ENCODE measurements at regions not wholly inside any gene's neighbourhood (a gene's known extent, or its start where the extent isn't known, plus 50 kb on each side); places are given as distances from the start of the nearest gene placed in this dataset.

- no peak for ATAC-seq (replicated peaks)
- H3K36me3 Mint-ChIP-seq, result no peaks in the 10 kb centered on the region
- H3K27me3 Mint-ChIP-seq, result peaks cover 5 to 10% of the 10 kb centered on the region in 2 donors
- no peak for DNase-seq
- no peak overlapping the region for H3K27ac Mint-ChIP-seq
- peaks cover 0 to 1% of the 10 kb centered on the region in 2 donors for H3K9me3 Mint-ChIP-seq
- H3K4me1 Mint-ChIP-seq, result peaks cover 5 to 7% of the 10 kb centered on the region in 2 donors
- H3K4me3 Mint-ChIP-seq, result no peak overlapping the region
Measured at GRCh38 chr1:168963601-168964000, 142.9 kb upstream of the ATP1B1 start.

DNA sequence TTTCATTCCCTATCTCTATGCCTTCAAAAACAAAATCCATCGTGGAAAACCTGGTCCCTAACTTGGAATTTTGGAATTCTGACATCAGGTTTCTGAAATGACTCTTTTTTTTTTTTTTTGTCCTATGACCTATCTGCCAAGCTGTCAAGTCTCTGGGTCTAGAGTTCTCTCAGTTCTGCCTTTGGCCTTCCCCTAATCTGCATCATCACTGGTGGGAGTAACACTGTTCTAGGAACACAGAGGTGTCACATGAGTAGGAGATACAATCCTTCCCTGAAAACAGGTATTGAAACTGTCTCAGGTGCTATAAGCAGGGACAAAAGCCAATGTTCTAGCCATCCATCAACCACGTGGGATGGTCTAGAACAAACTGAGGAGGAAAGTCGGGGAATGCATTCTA lies 142.0 kb upstream of the ATP1B1 start:
- Mint-ChIP-seq H3K4me1 (peaks cover 5 to 7% of the 10 kb centered on the region in 2 donors), H3K4me3 (no peak overlapping the region), H3K9me3 (peaks cover 0 to 1% of the 10 kb centered on the region in 2 donors), H3K36me3 (no peaks in the 10 kb centered on the region), H3K27me3 (peaks cover 5 to 10% of the 10 kb centered on the region in 2 donors), H3K27ac (no peak overlapping the region)
- DNase-seq (no peak), ATAC-seq (replicated peaks) (peak; percentile 81 to 87)

DNA sequence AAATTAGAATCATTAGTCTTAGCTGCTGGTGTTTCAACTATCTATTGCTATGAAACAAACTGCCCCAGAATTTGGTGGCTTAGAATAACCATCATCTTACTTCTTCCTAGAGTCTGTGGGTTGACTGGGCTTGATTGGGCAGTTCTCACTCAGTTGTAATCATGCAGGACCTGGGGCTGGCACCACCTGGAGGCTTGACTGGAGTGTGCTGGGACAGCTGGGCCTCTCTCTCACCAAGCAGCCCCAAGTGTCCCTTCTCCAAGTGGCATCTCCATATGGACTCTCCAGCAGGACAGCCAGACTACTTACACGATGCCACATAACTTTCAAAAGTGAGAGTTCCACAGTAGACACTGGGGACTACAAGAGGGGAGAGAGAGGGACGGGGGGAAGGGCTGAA lies 140.3 kb upstream of the ATP1B1 start:
- Mint-ChIP-seq H3K4me3 (no peak overlapping the region), H3K9me3 (peaks cover 0 to 1% of the 10 kb centered on the region in 2 donors), H3K4me1 (peaks cover 5 to 7% of the 10 kb centered on the region in 2 donors), H3K27ac (no peak overlapping the region), H3K27me3 (peaks cover 8 to 10% of the 10 kb centered on the region in 2 donors), H3K36me3 (no peaks in the 10 kb centered on the region)
- ATAC-seq (replicated peaks) (no peak), DNase-seq (no peak)

DNA sequence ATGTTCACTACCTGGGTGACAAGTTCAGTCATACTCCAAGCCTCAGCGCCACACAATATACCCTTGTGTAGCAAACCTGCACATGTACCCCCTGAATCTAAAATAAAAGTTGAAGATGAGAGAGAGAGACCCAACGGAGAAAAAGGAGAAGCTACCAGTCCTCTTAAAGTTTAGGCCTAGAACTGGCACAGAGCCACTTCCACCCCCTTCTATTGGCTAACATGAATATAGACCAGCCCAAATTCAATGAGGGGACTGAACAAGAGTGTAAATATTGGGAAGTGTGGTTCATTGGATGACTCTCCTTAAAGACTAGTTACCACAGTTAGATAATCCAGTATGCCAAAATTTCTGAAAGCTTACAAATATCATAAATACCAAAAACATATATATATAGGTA lies 139.9 kb upstream of the ATP1B1 start:
- no peak for DNase-seq
- Mint-ChIP-seq H3K27me3 (peaks cover 6 to 8% of the 10 kb centered on the region in 2 donors), H3K36me3 (no peaks in the 10 kb centered on the region), H3K4me3 (no peak overlapping the region), H3K27ac (no peak overlapping the region), H3K9me3 (peaks cover 0 to 1% of the 10 kb centered on the region in 2 donors), H3K4me1 (peaks cover 5 to 7% of the 10 kb centered on the region in 2 donors)
- no peak for ATAC-seq (replicated peaks)

DNA sequence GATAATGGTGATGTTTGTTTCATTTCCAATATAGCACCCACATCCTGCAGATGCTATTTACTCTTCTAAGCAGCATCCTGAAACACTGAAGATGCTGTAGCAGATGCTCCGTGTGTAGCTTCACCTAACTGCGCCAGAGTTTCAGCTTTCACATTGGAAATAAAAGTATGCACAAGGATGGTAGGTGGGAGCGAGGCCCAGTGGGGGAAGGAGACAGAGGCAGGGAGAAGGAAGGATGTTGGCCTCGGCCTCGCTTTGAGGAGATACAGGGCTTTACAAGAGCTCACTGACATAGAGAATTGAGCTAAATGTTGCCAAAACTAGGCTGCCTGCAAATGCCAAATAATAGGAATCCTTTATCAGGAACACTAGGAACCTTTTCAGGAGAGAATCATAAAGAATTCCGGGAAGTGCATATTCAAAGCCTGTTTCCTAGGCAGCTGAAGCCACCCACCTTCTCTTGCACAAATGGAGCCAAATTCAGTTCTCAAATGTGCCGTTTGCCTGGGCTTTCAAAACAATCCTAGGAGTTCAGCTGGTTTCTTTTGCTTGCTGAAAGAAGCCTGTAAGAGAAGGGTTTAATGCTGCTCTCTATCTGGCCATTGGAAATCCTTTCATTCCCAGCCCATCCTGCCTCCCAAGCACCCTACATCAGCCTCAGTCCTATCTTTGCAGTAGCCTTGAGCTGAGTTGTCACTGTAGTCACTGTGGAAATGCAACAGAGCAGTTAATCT lies 135.4 kb upstream of the ATP1B1 start:
- H3K27me3 Mint-ChIP-seq, result peaks cover 6 to 8% of the 10 kb centered on the region in 2 donors
- no peak for DNase-seq
- no peak for ATAC-seq (replicated peaks)
- H3K27ac Mint-ChIP-seq, result no peak overlapping the region
- no peak overlapping the region for H3K4me3 Mint-ChIP-seq
- no peaks in the 10 kb centered on the region for H3K9me3 Mint-ChIP-seq
- H3K36me3 Mint-ChIP-seq, result no peaks in the 10 kb centered on the region
- H3K4me1 Mint-ChIP-seq, result no peaks in the 10 kb centered on the region

GRCh38 chr1:168972225-168972624 lies 134.3 kb upstream of the ATP1B1 start:
- DNase-seq (no peak), ATAC-seq (replicated peaks) (no peak)
- no peaks in the 10 kb centered on the region for H3K36me3 Mint-ChIP-seq
- H3K27me3 Mint-ChIP-seq, result peaks cover 6 to 8% of the 10 kb centered on the region in 2 donors
- no peak overlapping the region for H3K27ac Mint-ChIP-seq
- H3K9me3 Mint-ChIP-seq, result no peaks in the 10 kb centered on the region
- H3K4me3 Mint-ChIP-seq, result no peak overlapping the region
- H3K4me1 Mint-ChIP-seq, result no peaks in the 10 kb centered on the region

DNA sequence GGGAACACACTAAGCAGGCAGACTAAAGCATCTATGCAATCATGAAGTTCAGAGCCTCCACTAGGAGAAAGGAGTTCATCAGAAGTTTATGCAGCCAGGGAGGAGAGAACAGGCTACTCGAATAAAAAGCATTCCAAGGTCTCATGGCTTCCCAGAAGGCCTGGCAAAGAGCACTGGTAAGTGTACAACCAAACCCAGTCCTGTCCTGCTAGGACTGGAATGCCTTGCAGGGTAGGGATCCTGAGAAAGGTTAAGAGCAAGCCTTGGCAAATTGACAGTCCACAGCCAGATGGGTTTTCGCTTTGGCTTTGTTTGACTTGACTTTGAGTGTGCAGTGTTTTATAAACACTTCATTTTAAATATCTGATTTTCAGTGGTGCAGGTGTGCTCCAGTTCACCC lies 133.6 kb upstream of the ATP1B1 start:
- no peak for DNase-seq
- Mint-ChIP-seq H3K4me3 (no peak overlapping the region), H3K27ac (no peak overlapping the region), H3K9me3 (no peaks in the 10 kb centered on the region), H3K27me3 (peaks cover 6 to 8% of the 10 kb centered on the region in 2 donors), H3K4me1 (no peaks in the 10 kb centered on the region), H3K36me3 (no peaks in the 10 kb centered on the region)
- ATAC-seq (replicated peaks), result no peak

DNA sequence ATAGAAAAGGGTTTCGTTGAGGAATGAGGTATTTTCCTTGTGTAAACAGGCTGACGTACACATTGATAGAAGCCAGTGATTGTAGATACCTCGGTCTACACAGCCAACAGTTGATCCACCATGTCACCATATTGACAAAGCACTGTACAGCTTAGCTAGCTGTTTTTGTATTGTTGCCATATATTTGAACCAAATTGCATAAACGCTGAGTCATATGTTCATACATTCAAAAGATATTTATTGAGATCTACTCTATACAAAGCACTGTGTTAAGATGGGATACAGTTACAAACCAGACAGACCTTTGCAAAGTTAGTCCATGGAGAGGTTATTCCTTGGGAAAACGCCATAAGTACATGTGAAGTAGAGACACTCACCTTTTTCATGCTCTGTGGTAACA lies 132.4 kb upstream of the ATP1B1 start:
- ATAC-seq (replicated peaks) (no peak), DNase-seq (no peak)
- Mint-ChIP-seq H3K36me3 (no peaks in the 10 kb centered on the region), H3K4me3 (no peak overlapping the region), H3K27me3 (peaks cover 6 to 8% of the 10 kb centered on the region in 2 donors), H3K9me3 (peaks cover 3% of the 10 kb centered on the region in 2 donors), H3K27ac (no peak overlapping the region), H3K4me1 (no peaks in the 10 kb centered on the region)

GRCh38 chr1:168974611-168975010 lies 131.9 kb upstream of the ATP1B1 start:
- no peak overlapping the region for H3K27ac Mint-ChIP-seq
- no peaks in the 10 kb centered on the region for H3K36me3 Mint-ChIP-seq
- H3K27me3 Mint-ChIP-seq, result peaks cover 6 to 8% of the 10 kb centered on the region in 2 donors
- peaks cover 3% of the 10 kb centered on the region in 2 donors for H3K9me3 Mint-ChIP-seq
- no peaks in the 10 kb centered on the region for H3K4me1 Mint-ChIP-seq
- H3K4me3 Mint-ChIP-seq, result no peak overlapping the region
- DNase-seq (no peak), ATAC-seq (replicated peaks) (no peak)

GRCh38 chr1:168976267-168976666 lies 130.2 kb upstream of the ATP1B1 start:
- Mint-ChIP-seq H3K36me3 (no peaks in the 10 kb centered on the region), H3K27ac (no peak overlapping the region), H3K27me3 (no peaks in the 10 kb centered on the region), H3K9me3 (peaks cover 3% of the 10 kb centered on the region in 2 donors), H3K4me3 (no peak overlapping the region), H3K4me1 (no peaks in the 10 kb centered on the region)
- ATAC-seq (replicated peaks) (no peak), DNase-seq (no peak)

- Mint-ChIP-seq H3K4me3 (no peak overlapping the region), H3K27ac (no peak overlapping the region), H3K36me3 (no peaks in the 10 kb centered on the region), H3K4me1 (no peaks in the 10 kb centered on the region), H3K9me3 (peaks cover 3% of the 10 kb centered on the region in 2 donors), H3K27me3 (no peaks in the 10 kb centered on the region)
- DNase-seq (no peak), ATAC-seq (replicated peaks) (no peak)
Measured at GRCh38 chr1:168977618-168978017, 128.9 kb upstream of the ATP1B1 start.

DNA sequence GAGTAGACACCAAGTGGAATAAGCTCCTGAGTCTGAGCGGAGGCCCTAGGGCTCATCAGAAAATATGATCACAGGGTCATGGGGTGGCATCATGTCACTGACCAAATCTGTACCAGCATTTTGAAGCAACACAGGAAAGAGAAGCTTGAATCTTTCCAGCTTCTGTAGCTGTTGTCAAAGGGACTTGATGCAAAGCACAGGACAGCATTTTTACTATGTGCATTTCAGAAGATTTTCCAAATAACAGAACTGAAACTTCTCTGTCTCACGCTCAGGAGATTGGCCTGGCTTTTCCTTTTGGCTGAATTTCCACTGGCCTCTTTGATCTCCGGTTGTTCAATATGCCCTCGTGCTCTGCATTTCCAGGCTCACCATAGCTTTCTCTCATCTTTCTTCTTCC lies 127.2 kb upstream of the ATP1B1 start:
- Mint-ChIP-seq H3K9me3 (peaks cover 3% of the 10 kb centered on the region in 2 donors), H3K4me1 (no peaks in the 10 kb centered on the region), H3K27ac (no peak overlapping the region), H3K36me3 (no peaks in the 10 kb centered on the region), H3K4me3 (no peak overlapping the region), H3K27me3 (peaks cover under 1 to 1% of the 10 kb centered on the region in 2 donors)
- ATAC-seq (replicated peaks), result no peak
- no peak for DNase-seq

- Mint-ChIP-seq H3K36me3 (no peaks in the 10 kb centered on the region), H3K27me3 (peaks cover 5 to 6% of the 10 kb centered on the region in 2 donors), H3K9me3 (peaks cover 3% of the 10 kb centered on the region in 2 donors), H3K4me1 (no peaks in the 10 kb centered on the region), H3K4me3 (no peak overlapping the region), H3K27ac (no peak overlapping the region)
- DNase-seq (no peak), ATAC-seq (replicated peaks) (no peak)
Measured at GRCh38 chr1:168980180-168980579, 126.3 kb upstream of the ATP1B1 start.

GRCh38 chr1:168980656-168981055 lies 125.8 kb upstream of the ATP1B1 start:
- H3K9me3 Mint-ChIP-seq, result peaks cover 3% of the 10 kb centered on the region in 2 donors
- H3K36me3 Mint-ChIP-seq, result no peaks in the 10 kb centered on the region
- H3K4me1 Mint-ChIP-seq, result no peaks in the 10 kb centered on the region
- H3K27ac Mint-ChIP-seq, result no peak overlapping the region
- H3K27me3 Mint-ChIP-seq, result peaks cover 5 to 6% of the 10 kb centered on the region in 2 donors
- ATAC-seq (replicated peaks) (no peak), DNase-seq (no peak)
- no peak overlapping the region for H3K4me3 Mint-ChIP-seq

DNA sequence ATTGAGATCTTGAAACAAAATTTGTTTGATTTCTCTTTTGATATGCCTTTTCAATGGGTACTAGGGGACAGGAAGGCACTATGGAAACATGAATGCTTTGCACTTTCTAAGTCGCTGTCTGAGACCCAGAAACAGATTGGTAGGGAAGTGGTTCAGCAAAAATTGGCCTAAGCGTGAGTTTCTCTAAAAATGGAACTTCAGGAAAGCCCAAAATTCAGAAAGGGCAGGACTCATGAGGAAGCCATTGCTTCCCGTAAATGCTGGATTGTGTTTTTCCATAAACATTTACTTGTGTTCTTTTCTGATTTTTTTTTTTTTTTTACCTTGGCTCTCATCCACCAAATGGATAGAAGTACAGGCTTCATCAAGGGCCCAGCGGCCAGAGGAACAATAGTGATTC lies 123.7 kb upstream of the ATP1B1 start:
- ATAC-seq (replicated peaks), result no peak
- H3K9me3 Mint-ChIP-seq, result peaks cover 3% of the 10 kb centered on the region in 2 donors
- peaks cover 6 to 14% of the 10 kb centered on the region in 2 donors for H3K27me3 Mint-ChIP-seq
- H3K4me1 Mint-ChIP-seq, result no peaks in the 10 kb centered on the region
- DNase-seq, result no peak
- H3K4me3 Mint-ChIP-seq, result no peak overlapping the region
- H3K27ac Mint-ChIP-seq, result no peak overlapping the region
- H3K36me3 Mint-ChIP-seq, result no peaks in the 10 kb centered on the region

Data from stimulated activated naive B cell treated with anti-CD40 and anti-IgM and Interleukin-4, amounts not matched to agents 10 μg/mL and 1 μg/mL and 100 μg/mL, for 72 hours (primary cell).